ENCODE measurements at regions not wholly inside any gene's neighbourhood (a gene's known extent, or its start where the extent isn't known, plus 50 kb on each side); places are given as distances from the start of the nearest gene placed in this dataset.
"Not testable (repeated sequence)": the region's sequence is repeated elsewhere in the genome, so short reads cannot be mapped to it uniquely, and the experiment has no call there.

DNA sequence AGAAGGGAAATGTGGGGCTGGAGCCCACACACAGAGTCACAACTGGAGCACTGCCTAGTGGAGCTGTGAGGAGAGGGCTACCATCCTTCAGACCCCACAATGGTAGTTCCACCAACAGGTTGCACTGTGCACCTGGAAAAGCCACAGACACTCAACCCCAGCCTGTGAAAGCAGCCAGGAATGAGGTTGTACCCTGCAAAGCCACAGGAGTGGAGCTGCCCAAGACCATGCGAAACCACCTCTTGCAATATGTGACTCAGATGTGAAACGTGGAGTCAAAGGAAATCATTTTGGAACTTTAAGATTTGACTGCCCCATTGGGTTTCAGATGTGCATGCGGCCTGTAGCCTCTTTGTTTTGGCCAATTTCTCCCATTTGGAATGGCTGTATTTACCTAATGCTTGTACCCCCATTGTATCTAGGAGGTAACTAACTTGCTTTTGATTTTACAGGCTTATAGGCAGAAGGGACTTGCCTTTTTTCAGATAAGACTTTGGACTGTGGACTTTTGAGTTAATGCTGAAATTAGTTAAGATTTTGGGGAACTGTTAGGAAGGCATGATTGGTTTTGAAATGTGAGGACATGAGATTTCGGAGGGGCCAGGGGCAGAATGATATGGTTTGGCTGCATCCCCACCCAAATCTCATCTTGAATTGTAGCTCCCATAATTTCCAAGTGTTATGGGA lies 348.9 kb upstream of the RPS23 start:
- H3K4me1 ChIP-seq (ENCODE audit: control insufficient read depth, insufficient read depth, low read length); H3K27ac ChIP-seq (ENCODE audit: insufficient read depth, low read depth, low read length, poor library complexity, severe bottlenecking); H3K4me3 ChIP-seq (ENCODE audit: insufficient read depth, low read depth, low read length); H3K36me3 ChIP-seq (ENCODE audit: control insufficient read depth, insufficient read depth, low read length); H3K9me3 ChIP-seq (ENCODE audit: control insufficient read depth, low read length); H3K27me3 ChIP-seq (ENCODE audit: control insufficient read depth, insufficient read depth, low read length, poor library complexity, severe bottlenecking): not testable (repeated sequence)
- WGBS, 2 experiments: 93 to 96% methylated on average over 4 of the region's 4 CpGs

GRCh38 chr5:82626012-82626411 lies 347.9 kb upstream of the RPS23 start:
- not testable (repeated sequence) for H3K4me3 ChIP-seq (ENCODE audit: insufficient read depth, low read depth, low read length); H3K27ac ChIP-seq (ENCODE audit: insufficient read depth, low read depth, low read length, poor library complexity, severe bottlenecking); H3K27me3 ChIP-seq (ENCODE audit: control insufficient read depth, insufficient read depth, low read length, poor library complexity, severe bottlenecking); H3K36me3 ChIP-seq (ENCODE audit: control insufficient read depth, insufficient read depth, low read length); H3K9me3 ChIP-seq (ENCODE audit: control insufficient read depth, low read length); H3K4me1 ChIP-seq (ENCODE audit: control insufficient read depth, insufficient read depth, low read length)
- 80 to 96% methylated on average over 1 of the region's 1 CpG for WGBS, 2 experiments

- Histone ChIP-seq H3K27ac (ENCODE audit: insufficient read depth, low read depth, low read length, poor library complexity, severe bottlenecking) (no peak overlapping the region), H3K27me3 (ENCODE audit: control insufficient read depth, insufficient read depth, low read length, poor library complexity, severe bottlenecking) (no peaks in the 10 kb centered on the region), H3K36me3 (ENCODE audit: control insufficient read depth, insufficient read depth, low read length) (no peaks in the 10 kb centered on the region), H3K9me3 (ENCODE audit: control insufficient read depth, low read length) (no peaks in the 10 kb centered on the region), H3K4me1 (ENCODE audit: control insufficient read depth, insufficient read depth, low read length) (no peaks in the 10 kb centered on the region), H3K4me3 (ENCODE audit: insufficient read depth, low read depth, low read length) (no peak overlapping the region)
- 100% methylated on average over 1 of the region's 1 CpG; no CpG with 5 or more reads in 1 of the 2 experiments for WGBS, 2 experiments
These were observed 345.9 kb upstream of the RPS23 start for GRCh38 chr5:82624062-82624461.

- Histone ChIP-seq H3K27ac (ENCODE audit: insufficient read depth, low read depth, low read length, poor library complexity, severe bottlenecking) (no peak overlapping the region), H3K27me3 (ENCODE audit: control insufficient read depth, insufficient read depth, low read length, poor library complexity, severe bottlenecking) (no peaks in the 10 kb centered on the region), H3K36me3 (ENCODE audit: control insufficient read depth, insufficient read depth, low read length) (no peaks in the 10 kb centered on the region), H3K9me3 (ENCODE audit: control insufficient read depth, low read length) (no peaks in the 10 kb centered on the region), H3K4me1 (ENCODE audit: control insufficient read depth, insufficient read depth, low read length) (no peaks in the 10 kb centered on the region), H3K4me3 (ENCODE audit: insufficient read depth, low read depth, low read length) (no peak overlapping the region)
- 93 to 94% methylated on average over 6 of the region's 6 CpGs for WGBS, 2 experiments
These were observed 344.8 kb upstream of the RPS23 start for GRCh38 chr5:82622711-82623514.

GRCh38 chr5:82622205-82622604 lies 344.1 kb upstream of the RPS23 start:
- no peaks in the 10 kb centered on the region for H3K4me1 ChIP-seq (ENCODE audit: control insufficient read depth, insufficient read depth, low read length)
- no peak overlapping the region for H3K4me3 ChIP-seq (ENCODE audit: insufficient read depth, low read depth, low read length)
- H3K36me3 ChIP-seq (ENCODE audit: control insufficient read depth, insufficient read depth, low read length): no peaks in the 10 kb centered on the region
- H3K27ac ChIP-seq (ENCODE audit: insufficient read depth, low read depth, low read length, poor library complexity, severe bottlenecking): no peak overlapping the region
- H3K9me3 ChIP-seq (ENCODE audit: control insufficient read depth, low read length): no peaks in the 10 kb centered on the region
- WGBS, 2 experiments: 94 to 97% methylated on average over 2 to 4 of the region's 4 CpGs
- no peaks in the 10 kb centered on the region for H3K27me3 ChIP-seq (ENCODE audit: control insufficient read depth, insufficient read depth, low read length, poor library complexity, severe bottlenecking)

GRCh38 chr5:82620957-82621600 lies 342.9 kb upstream of the RPS23 start:
- no peak overlapping the region for H3K4me3 ChIP-seq (ENCODE audit: insufficient read depth, low read depth, low read length)
- no peaks in the 10 kb centered on the region for H3K27me3 ChIP-seq (ENCODE audit: control insufficient read depth, insufficient read depth, low read length, poor library complexity, severe bottlenecking)
- H3K36me3 ChIP-seq (ENCODE audit: control insufficient read depth, insufficient read depth, low read length): no peaks in the 10 kb centered on the region
- no peak overlapping the region for H3K27ac ChIP-seq (ENCODE audit: insufficient read depth, low read depth, low read length, poor library complexity, severe bottlenecking)
- no peaks in the 10 kb centered on the region for H3K9me3 ChIP-seq (ENCODE audit: control insufficient read depth, low read length)
- 95 to 100% methylated on average over 2 to 3 of the region's 3 CpGs for WGBS, 2 experiments
- H3K4me1 ChIP-seq (ENCODE audit: control insufficient read depth, insufficient read depth, low read length): no peaks in the 10 kb centered on the region

- H3K27ac ChIP-seq (ENCODE audit: insufficient read depth, low read depth, low read length, poor library complexity, severe bottlenecking): no peak overlapping the region
- H3K9me3 ChIP-seq (ENCODE audit: control insufficient read depth, low read length): no peaks in the 10 kb centered on the region
- WGBS, 2 experiments: 93 to 97% methylated on average over 3 of the region's 3 CpGs
- no peaks in the 10 kb centered on the region for H3K4me1 ChIP-seq (ENCODE audit: control insufficient read depth, insufficient read depth, low read length)
- no peak overlapping the region for H3K4me3 ChIP-seq (ENCODE audit: insufficient read depth, low read depth, low read length)
- H3K27me3 ChIP-seq (ENCODE audit: control insufficient read depth, insufficient read depth, low read length, poor library complexity, severe bottlenecking): no peaks in the 10 kb centered on the region
- H3K36me3 ChIP-seq (ENCODE audit: control insufficient read depth, insufficient read depth, low read length): no peaks in the 10 kb centered on the region
These were observed 340.9 kb upstream of the RPS23 start for GRCh38 chr5:82619097-82619496.

DNA sequence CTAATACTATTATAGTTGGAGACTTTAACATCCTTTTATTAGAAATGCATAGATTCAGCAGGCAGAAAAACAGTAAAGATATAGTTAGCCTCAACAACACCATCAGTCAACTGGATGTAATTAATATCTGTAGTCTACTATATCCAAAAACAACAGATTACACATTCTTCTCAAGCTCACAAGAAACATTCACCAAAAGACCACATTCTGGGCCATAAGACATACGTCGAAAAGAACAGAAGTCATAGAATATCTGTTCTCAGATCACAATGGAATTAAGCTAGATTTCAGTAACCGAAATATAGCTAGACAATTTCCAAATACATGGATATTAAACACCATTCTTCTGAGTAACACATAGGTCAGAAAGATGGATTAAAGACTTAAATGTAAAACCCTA lies 336.6 kb upstream of the RPS23 start:
- Histone ChIP-seq H3K4me1 (ENCODE audit: control insufficient read depth, insufficient read depth, low read length) (no peaks in the 10 kb centered on the region), H3K27ac (ENCODE audit: insufficient read depth, low read depth, low read length, poor library complexity, severe bottlenecking) (no peak overlapping the region), H3K36me3 (ENCODE audit: control insufficient read depth, insufficient read depth, low read length) (no peaks in the 10 kb centered on the region), H3K9me3 (ENCODE audit: control insufficient read depth, low read length) (no peaks in the 10 kb centered on the region), H3K27me3 (ENCODE audit: control insufficient read depth, insufficient read depth, low read length, poor library complexity, severe bottlenecking) (no peaks in the 10 kb centered on the region), H3K4me3 (ENCODE audit: insufficient read depth, low read depth, low read length) (no peak overlapping the region)
- 69 to 83% methylated on average over 2 to 3 of the region's 3 CpGs for WGBS, 2 experiments

GRCh38 chr5:82613891-82614290 lies 335.7 kb upstream of the RPS23 start:
- Histone ChIP-seq H3K9me3 (ENCODE audit: control insufficient read depth, low read length) (no peaks in the 10 kb centered on the region), H3K27ac (ENCODE audit: insufficient read depth, low read depth, low read length, poor library complexity, severe bottlenecking) (no peak overlapping the region), H3K36me3 (ENCODE audit: control insufficient read depth, insufficient read depth, low read length) (no peaks in the 10 kb centered on the region), H3K27me3 (ENCODE audit: control insufficient read depth, insufficient read depth, low read length, poor library complexity, severe bottlenecking) (no peaks in the 10 kb centered on the region), H3K4me3 (ENCODE audit: insufficient read depth, low read depth, low read length) (no peak overlapping the region), H3K4me1 (ENCODE audit: control insufficient read depth, insufficient read depth, low read length) (no peaks in the 10 kb centered on the region)

GRCh38 chr5:82610686-82611085 lies 332.5 kb upstream of the RPS23 start:
- 94% methylated on average over 3 of the region's 3 CpGs for WGBS, 2 experiments
- H3K36me3 ChIP-seq (ENCODE audit: control insufficient read depth, insufficient read depth, low read length): no peaks in the 10 kb centered on the region
- no peaks in the 10 kb centered on the region for H3K27me3 ChIP-seq (ENCODE audit: control insufficient read depth, insufficient read depth, low read length, poor library complexity, severe bottlenecking)
- H3K4me3 ChIP-seq (ENCODE audit: insufficient read depth, low read depth, low read length): no peak overlapping the region
- no peaks in the 10 kb centered on the region for H3K9me3 ChIP-seq (ENCODE audit: control insufficient read depth, low read length)
- no peaks in the 10 kb centered on the region for H3K4me1 ChIP-seq (ENCODE audit: control insufficient read depth, insufficient read depth, low read length)
- no peak overlapping the region for H3K27ac ChIP-seq (ENCODE audit: insufficient read depth, low read depth, low read length, poor library complexity, severe bottlenecking)
